Neural progenitor cell (in vitro differentiated cells): ENCODE measurements at regions not wholly inside any gene's neighbourhood (a gene's known extent, or its start where the extent isn't known, plus 50 kb on each side); places are given as distances from the start of the nearest gene placed in this dataset.

ENCODE experiments used
- CTCF ChIP-seq: fragments of 200-600 bp; sonication (generic); IDR thresholded peaks from 2 replicates; pipeline ENCODE4 v1.5.1; 2017; ENCODE audit warnings: antibody characterized with exemption, mild to moderate bottlenecking
- EZH2 ChIP-seq: fragments of 200-600 bp; sonication (generic); IDR thresholded peaks from 2 replicates; pipeline ENCODE4 v1.6.1; 2017; ENCODE audit warnings: antibody characterized with exemption, mild to moderate bottlenecking, moderate library complexity

DNA sequence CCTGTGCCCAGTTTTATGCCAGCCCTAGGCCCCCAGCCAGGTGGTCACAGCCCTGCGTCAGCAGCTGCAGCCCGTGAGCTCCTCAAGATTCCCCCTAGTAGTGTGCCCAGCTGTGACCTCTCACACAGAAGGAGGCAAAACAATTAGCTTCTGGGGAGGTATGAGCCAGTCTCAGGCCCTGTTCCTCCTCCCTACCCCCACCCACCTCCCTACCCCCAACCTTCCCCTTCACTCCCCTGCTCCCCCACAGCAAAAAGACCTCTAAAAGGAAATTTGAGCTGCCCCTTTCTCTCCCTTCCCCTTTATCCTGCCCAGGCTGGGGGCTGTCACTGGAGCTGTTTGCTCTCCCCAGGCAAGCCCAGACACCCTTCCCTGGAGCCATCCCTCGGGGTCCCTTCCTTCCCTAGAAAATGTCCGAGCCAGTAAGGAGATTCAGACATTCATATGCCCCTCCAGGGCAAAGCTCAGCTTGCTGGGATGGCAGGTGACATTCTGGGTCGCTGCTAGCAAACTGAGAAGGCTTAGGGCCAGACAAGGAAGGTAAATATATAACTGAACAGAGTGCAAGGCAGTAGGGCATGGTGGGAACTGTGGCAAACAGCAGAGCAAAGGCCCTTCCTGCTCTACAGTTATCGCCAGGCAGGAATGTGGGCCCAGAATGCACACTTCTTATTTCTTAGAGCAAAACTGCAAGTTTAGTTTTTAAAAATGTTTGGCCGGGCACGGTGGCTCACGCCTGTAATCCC lies 300.2 kb downstream of the MN1 start:
- no peak for TF ChIP-seq CTCF
- no peak for TF ChIP-seq EZH2
